Dedifferentiated amniotic fluid mesenchymal stem cell (primary cell): ENCODE measurements at regions not wholly inside any gene's neighbourhood (a gene's known extent, or its start where the extent isn't known, plus 50 kb on each side); places are given as distances from the start of the nearest gene placed in this dataset.

Source experiments
- DNase-seq: peaks from one replicate; pipeline ENCODE4 v3.0.0-alpha.2; 2016; ENCODE audit errors: extremely low spot score

DNA sequence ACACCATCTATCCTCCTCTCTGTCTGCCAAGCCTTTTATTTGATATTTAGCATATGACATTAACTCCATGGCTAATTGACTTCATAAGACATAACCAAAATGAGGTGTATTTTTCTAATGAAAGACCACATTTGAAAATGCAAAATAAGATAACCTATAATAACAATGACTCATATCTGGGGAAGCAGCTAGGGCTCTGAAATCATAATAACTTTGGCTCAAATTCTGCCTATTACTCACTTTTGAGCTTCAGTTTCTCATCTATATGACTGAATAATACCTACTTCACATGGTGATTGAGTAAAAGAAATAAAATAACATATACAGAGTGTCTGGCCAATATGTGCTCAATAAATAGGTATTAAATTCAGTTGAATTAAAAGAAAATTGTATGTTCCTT is 1419.8 kb upstream of the TENM4 start:
- DNase-seq = no peak

DNA sequence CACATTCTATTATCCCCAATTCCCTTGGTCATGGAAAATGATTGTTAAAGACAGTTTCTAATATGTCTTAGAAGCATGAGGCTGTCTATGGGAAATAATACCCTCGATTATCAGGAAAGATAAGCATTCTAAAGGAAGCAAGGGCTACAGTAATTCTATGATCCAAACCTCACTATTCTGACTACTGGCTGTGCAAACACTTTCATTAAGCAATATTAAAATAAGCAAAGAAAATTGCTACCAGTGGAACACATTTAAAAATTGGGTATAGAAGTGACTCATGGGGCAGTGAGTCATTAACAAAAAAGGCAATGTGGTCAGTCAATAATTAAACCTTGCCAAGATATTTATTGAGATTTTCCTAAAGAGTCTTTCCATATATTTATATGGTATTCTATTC is 1415.2 kb upstream of the TENM4 start:
- DNase-seq = no peak

DNA sequence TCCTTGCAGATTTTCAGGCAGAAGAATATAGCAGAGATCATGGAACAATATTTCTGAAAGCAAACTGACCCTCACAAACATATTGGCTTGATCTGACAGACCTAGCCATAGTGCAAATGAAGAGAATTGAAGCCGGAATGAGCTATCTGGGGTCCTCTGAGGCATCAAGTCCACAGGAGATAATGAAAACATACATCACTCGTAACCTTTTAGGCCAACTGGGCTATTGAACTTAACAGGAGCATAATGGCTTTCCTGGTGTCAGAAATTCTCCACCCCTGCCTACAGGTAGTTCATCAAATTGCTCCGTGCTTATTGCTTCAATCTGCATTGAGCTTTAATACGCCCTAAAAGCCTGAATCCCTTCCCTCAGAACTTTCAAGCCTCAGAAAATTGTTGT is 1414.6 kb upstream of the TENM4 start:
- no peak for DNase-seq

DNA sequence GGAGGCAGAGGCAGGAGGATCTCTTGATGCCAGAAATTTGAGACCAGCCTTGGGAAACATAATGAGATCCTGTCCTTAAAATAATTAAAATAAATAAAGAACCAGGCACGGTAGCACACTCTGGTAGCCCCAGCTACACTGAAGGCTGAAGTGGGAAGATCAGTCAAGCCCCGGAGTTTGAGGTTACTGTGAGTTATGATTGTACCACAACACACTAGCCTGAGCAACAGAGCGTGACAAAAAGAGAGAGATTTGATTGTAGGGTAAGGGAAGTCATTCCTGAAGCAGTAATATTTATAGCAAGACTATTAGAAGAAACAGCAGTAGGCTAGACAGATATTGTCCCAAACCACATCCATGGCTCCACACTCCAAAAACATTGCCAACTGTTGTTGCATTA is 1408.4 kb upstream of the TENM4 start:
- no peak for DNase-seq

DNA sequence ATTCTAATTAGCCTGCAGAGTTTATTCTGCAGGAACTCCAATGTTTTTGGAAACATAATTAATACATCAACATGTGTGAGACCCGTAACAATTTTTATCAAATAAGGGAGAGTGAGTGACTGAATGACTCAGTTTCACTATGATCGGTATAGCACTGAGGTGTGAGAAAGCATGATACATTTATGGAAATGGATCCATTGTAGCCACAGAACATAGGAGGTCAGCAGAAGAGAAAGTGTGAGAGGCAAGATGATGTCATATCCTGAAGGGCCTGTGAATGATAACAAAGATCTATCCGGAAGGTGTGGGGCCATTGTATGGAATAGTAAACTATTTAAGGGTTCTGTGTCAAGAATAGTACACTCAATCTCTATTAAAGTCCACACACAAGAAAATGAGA is 1406.1 kb upstream of the TENM4 start:
- DNase-seq = no peak

DNA sequence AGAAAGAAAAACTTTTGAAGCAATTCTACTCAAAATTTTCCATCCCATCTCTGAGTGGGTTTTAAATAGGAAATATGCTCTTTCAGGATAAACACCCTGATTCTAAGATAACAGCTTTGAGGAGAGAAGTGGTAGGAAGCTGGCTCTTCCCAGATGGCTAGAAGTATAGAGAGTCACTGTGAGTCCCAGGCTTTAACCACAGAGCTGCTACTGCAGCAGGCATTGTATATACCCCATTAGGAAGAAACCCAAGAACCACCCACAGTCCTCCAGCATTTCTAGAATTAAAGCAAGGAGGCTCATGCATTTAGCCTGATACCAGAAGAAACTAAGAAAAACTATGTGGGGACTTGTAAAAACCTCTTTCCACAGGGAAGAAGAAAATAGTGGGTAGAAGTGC is 1405.6 kb upstream of the TENM4 start:
- DNase-seq = no peak

DNA sequence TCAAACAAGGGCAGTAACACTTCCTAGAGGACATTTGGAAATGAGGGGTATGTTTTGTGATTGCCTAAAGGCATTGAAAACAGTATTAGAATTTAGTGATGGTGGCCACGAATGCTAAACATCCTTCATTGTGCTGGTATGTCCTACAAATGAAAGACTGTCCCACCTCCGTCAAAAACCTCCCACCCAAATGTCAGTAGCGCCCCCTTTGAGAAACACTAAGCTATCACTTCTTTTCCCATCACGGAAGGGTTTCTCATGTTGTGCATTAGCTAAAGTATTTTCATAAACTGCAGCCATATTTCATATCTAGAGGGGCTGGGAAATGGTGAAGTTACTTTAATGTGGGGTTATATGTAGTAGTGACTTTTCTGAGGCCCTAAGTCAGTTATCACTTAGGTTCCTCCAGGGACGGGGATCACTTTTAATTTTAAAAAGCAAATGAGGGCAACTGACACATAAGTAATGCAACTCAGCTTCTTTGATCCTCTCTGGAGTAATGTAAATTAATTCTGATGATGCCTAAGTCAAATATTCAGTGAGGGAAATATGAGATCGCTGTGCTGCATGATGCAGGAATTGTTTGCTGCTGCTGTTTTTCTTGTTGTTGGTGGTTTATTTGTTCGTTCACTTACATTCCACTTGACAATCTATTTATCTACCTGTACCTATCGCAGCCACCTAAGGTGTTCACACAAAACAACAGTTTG is 1403.4 kb upstream of the TENM4 start:
- DNase-seq = no peak

DNA sequence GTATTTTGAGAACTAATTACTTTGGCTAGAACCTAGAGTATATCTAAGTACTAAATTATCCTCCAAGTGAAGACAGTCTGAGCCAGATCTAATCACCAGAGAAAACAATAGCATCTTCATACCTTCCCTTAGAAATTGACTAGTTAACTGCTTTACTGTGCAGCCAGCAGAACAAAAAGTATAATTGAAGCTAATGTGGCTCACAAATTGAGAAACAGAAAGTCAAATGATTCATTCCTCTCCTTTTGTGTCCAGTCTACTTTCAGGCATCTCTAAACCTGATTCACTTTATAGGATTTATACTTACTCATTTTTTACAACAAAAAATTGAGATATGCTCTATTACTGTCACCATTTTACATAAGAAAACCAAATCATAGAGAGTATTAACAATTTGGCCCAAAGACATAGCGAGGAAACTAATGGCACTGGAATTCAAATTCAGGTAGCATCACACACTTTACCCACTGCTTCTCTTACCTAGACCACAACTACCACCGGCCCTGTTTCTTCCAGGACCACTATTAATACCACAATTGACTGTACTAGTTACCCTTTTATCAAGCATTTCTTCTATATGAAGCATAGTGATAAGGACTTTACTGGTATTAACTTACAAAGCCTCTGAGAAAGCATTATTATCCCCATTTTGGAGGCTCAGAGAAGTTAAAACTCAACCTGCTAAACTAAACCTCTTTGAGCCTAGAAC is 1402.6 kb upstream of the TENM4 start:
- DNase-seq = no peak

DNA sequence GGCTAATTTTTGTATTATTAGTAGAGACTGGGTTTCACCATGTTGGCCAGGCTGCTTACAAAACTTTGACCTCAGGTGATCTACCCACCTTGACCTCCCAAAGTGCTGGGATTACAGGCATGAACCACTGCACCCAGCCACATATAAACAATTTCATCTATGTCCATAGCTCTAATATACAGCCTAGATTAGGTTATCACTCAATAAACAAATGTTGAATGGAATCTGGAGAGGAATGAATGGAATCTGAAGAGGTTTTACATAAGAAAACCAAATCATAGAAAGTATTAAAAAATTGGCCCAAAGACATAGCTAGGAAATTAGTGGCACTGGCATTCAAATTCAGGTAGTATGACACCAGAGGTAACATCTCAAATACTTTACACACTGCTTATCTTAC is 1401.4 kb upstream of the TENM4 start:
- DNase-seq = no peak

DNA sequence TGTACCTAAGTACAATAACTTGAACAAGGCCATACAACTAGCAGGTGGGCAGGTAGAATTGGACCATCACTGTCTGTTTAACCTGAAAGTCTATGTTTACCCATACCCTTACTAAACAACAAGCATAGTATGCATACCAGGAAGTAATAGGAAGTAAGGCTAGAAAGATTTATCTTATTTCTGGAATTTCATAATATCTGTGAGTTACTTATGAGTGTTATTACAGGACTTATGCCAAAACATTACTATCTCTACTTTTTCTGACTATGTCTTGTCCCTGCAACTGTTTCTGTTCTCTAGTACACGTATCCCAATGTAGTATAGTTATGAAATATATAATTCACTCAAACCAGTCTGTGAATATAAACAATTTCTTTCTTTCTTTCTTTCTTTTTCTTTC is 1400.8 kb upstream of the TENM4 start:
- DNase-seq = no peak

DNA sequence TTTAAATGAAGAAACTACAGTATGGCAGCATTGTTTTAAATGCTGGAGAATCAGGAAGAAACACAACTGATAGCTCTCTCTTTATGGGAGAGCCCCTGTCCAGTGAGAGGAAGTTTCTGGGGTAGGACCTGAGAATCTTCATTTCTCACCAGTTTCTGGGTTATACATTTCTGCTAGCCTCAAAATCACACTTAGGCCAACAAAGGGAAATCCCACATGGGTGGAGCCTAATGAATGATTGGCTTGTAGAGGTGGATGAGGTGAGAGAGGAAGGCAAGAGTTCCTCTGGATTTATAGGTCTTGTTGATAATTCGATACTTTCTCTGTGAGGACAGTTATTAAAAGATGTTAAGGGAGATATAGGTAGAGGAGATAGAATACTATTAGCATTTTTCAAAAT is 1397.3 kb upstream of the TENM4 start:
- no peak for DNase-seq

DNA sequence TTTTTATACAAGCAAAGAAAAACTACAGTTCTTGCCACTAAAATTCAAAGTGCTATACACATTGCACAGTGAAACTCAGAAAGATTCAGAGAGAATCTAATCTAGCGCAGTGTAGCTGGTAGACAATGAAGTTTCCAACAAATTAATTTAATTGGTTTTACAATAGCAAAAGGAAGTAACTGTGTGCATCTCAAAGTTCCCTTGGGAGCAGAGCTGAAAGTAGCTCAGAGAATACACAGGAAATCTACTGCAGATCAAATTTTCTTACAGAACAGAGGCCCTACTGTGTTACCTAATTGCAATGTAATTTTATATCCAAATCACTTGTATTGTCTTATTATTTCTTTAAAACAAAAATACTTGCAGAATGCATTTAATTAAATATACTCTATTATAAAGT is 1396.2 kb upstream of the TENM4 start:
- no peak for DNase-seq

DNA sequence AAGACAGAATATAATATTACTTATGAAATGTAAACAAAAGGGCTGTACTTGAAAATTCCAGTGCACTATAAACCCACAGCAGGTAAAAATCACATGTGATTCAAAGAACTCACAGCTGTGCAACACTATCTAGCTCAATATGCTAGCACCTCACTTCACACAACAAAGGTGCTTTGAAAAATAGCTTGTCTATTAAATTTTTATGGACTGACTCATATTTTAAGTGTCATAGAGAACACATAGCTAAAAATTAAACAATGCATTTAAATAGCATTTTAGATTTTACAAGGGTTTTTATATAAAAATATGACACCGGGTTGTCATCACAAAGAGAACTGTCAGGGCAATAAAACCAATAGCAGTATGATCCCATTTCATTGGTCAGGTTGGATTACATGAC is 1390.5 kb upstream of the TENM4 start:
- DNase-seq = no peak

DNA sequence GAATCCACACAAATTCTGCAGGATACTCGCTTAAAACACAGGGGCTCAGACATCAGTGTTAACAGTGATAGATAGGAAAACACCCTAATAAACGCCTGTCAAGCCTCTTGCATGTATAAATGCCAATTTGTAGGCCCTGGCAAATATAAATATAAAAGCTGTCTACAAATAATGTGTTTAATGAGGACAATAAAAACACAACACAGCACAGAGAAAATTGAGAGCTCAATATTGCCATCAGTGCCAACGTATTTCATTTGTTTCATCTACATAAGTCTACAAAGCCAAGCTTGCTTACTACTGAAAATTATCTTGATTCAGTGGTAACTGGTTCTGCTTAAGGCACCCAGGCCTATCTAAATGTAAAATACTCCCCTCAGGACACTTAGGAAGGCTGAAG is 1387.0 kb upstream of the TENM4 start:
- no peak for DNase-seq

DNA sequence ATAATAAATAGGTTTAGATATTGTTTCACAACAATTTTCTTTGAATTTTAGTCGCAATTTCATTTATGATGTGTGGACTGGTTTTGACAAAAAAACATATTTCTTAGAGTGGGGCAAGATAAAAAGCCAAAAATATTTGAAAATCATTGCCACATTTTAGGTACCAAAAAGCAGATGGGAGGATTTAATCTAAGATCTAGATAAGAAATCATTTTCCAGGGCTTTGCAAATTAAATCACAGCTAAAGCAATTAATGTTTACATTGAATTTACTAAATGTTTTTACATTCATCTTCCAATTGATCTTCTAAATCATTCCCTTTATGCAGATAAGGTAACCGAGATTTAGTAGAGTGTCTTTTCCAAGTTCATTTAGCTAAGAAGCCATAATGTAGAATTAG is 1386.0 kb upstream of the TENM4 start:
- DNase-seq = no peak

DNA sequence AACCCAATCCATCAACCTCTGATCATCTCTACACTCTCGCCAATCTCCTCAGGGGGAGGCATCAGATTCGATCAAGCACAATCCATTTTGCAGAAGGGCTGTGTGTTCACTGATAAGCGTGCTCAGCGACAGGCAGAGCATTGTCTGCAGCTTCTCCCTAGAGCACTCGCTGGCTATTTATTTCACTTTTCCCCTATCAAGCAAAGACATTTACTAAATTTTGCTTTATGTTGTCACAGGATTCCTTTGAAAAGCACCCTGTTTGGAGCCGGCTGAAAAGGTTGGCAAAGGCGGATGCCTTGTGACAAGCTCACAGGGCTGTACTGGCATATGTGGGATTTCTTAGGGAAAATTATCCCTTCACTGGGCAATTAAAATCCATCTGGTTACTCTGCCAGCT is 1381.5 kb upstream of the TENM4 start:
- no peak for DNase-seq

DNA sequence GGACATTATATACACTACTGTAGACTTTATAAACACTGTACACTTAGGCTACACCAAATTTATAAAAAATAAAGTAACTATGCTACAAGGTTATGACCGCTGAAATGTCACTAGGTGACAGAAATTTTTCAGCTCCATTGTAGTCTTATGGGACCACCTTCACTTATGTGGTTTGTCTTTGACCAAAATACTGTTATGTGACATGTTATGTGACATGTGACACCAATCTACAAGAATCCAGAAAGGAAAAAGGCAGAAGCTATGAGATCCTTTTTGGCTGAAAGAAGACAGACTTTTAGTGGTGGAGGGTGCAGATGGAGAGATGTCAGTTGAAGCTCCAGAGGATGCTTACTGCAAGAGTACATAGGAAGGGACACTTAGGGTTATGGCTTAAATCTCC is 1378.4 kb upstream of the TENM4 start:
- no peak for DNase-seq

DNA sequence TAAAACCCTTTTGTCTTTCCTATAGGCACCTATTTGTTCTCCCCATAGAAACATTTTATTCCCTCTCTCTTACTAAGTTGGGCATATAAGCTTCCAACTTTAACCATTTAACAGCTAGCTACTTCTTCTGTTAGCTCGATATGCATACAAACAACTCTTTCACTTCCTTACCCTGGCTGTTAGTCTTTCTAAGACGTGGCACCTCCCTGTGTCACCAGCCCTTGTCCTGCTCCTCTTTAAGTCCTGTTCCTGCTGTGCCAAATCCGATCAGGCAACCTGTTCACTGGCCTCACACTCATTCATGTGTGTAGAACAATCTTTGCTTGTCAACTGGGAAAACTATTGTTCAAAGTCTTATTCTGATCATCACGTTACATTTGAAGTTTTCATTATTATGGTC is 1376.1 kb upstream of the TENM4 start:
- DNase-seq = no peak

DNA sequence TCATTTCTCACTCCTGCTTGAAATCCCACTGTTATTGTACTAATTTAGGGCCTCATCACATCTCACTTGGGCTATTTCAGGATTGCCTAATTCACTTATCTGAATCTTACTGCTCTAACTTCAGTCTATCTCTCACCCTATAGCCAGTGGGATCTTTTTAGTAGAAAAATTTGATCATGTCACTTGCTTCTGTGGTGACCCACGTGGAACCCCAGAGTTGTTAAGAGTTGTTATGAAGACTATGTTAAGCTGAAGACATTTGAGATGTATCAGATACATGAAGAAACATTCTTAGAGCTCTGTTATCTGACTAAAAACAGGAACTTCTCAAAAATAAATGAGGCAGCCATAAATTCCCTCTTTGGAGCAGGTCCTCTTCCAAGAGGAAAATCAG is 1375.6 kb upstream of the TENM4 start:
- no peak for DNase-seq

DNA sequence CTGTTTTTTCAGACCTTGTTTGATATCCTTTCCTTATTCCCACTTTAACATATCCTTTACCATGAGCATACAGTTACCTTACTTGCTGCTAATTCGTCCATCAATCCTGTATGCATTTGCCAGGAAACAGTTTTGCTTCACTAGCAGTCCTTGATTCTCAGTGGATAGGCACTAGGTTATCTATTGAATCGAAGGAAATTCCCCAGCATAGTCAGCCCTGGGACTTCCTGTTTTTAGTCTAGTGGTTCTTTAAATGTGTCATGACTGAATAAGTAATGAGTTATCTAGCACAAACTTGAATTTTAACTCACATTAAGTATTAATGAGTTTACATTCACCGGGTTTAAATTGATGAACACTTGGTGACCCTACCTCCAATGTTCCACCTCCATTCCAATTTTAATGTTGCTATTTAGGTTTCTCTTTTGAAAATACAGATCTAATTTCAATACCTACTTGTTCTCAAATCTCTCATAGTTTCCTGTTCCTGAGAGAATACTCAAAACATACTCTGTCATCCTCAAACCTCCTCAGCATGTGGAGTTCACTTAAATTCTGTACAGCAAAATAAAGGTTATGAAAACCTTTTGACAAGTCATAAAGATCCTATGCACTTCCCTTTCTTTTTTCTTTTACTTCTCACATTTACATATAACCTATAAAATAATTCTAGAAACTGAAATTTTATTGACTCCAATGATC is 1375.1 kb upstream of the TENM4 start:
- no peak for DNase-seq

DNA sequence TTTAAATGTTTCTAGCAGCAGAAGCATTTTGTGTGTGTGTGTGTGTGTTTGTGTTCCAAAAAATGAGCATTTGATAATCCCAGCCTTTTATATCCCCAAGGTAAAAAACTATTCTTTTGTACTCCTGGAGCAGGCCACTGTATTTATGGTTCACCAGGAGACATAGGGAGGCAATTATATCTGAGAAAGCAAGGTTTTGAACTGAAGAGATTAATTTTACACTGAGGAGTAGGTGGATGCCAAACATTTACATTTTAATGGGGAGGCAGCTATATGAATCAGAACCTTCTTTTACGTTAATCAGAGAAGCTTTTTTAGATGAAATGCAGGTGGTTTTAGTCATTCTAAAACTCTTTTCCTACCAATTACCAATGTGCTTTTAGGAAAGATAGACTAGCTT is 1374.0 kb upstream of the TENM4 start:
- DNase-seq = no peak

DNA sequence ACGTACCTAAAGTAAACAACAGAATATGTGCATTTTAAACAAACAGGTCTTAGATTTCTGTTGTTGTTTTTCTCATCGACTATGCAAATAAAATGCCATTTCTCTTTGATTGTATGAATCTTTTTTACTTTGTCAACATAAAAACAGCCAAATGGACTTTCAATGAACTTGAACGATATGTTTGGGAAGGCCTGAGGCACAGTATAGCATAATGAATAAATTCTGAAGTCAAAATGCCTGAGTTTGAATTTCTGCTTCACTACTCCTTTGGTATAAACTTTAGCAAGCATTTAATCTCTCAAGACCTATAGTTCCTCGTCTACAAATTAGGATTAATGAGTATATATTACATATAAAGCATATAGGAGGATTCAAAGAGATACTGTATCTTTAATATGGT is 1369.9 kb upstream of the TENM4 start:
- DNase-seq = no peak

DNA sequence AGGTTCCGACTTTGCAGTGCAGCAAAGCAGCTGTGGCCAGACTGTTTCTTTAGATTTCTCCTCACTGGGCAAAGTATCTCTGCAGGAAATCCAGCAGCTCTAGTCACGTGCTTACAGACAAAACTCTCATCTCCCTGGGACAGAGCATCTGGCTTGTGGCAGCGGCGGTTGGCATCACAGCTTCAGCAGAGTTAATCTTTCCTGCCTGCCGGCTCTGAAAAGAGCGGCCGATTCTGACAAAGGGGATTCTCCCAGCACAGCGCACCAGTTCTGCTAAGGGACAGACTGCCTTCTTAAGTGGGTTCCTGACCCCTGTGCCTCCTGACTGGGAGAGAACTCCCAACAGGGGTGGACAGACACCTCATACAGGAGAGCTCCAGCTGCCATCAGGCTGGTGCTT is 1357.3 kb upstream of the TENM4 start:
- DNase-seq = no peak
